HL-60 (cell line): ENCODE measurements at regions not wholly inside any gene's neighbourhood (a gene's known extent, or its start where the extent isn't known, plus 50 kb on each side); places are given as distances from the start of the nearest gene placed in this dataset.

Experiments
- DNase-seq, 2 experiments: peaks; one replicate each; pipeline ENCODE4 v3.0.0-alpha.2; 2010 to 2020; ENCODE audit warnings: low read depth in 1 of 2, low spot score in 1 of 2
- H3K27ac ChIP-seq: fragments of 250-450 bp; sonication (Bioruptor Pico); replicated peaks from 2 replicates; pipeline ENCODE4 v1.5.1; 2020; ENCODE audit warnings: mild to moderate bottlenecking, moderate library complexity
- H3K27me3 ChIP-seq: fragments of 250-450 bp; sonication (Bioruptor Pico); 2 replicates; pipeline ENCODE4 v1.5.1; 2021; ENCODE audit warnings: mild to moderate bottlenecking, moderate library complexity; ENCODE audit not compliant: insufficient read depth, poor library complexity, severe bottlenecking
- H3K4me3 ChIP-seq: replicated peaks from 2 replicates; pipeline ENCODE4 v1.5.1; 2011; ENCODE audit warnings: mild to moderate bottlenecking, control low read depth, low read length; ENCODE audit not compliant: insufficient read depth
- CTCF ChIP-seq: IDR thresholded peaks from one replicate; pipeline ENCODE4 v1.5.1; 2011; ENCODE audit warnings: low read length, control low read depth, inconsistent platforms; ENCODE audit not compliant: insufficient read depth
- GABPA ChIP-seq: IDR thresholded peaks from 2 replicates; pipeline ENCODE4 v1.6.1; 2012; ENCODE audit warnings: low read depth
- POLR2AphosphoS5 ChIP-seq: IDR thresholded peaks from 2 replicates; pipeline ENCODE4 v1.6.1; 2012; ENCODE audit warnings: low read depth
- REST ChIP-seq: IDR thresholded peaks from 2 replicates; pipeline ENCODE4 v1.6.1; 2012; ENCODE audit warnings: low read depth; ENCODE audit not compliant: insufficient replicate concordance
- SPI1 ChIP-seq: IDR thresholded peaks from 2 replicates; pipeline ENCODE4 v1.6.1; 2012; ENCODE audit warnings: low read depth, mild to moderate bottlenecking, borderline replicate concordance

GRCh38 chr13:40059540-40060232 is 404.2 kb downstream of the COG6 start:
- TF ChIP-seq SPI1 (no peak), REST (no peak), CTCF (no peak), POLR2AphosphoS5 (no peak), GABPA (no peak)
- no peak for DNase-seq
- Histone ChIP-seq H3K27ac (no peak overlapping the region), H3K4me3 (no peak overlapping the region), H3K27me3 (no peaks in the 10 kb centered on the region)

- Histone ChIP-seq H3K4me3 (no peak overlapping the region), H3K27me3 (no peaks in the 10 kb centered on the region), H3K27ac (no peak overlapping the region)
- no peak for DNase-seq
- TF ChIP-seq SPI1 (no peak), CTCF (no peak), POLR2AphosphoS5 (no peak), REST (no peak), GABPA (no peak)
Measured at GRCh38 chr13:40060296-40061007, 405.0 kb downstream of the COG6 start.

GRCh38 chr13:40061466-40062450 is 406.3 kb downstream of the COG6 start:
- no peak overlapping the region for H3K4me3 ChIP-seq
- DNase-seq = no peak
- H3K27ac ChIP-seq = no peak overlapping the region
- no peak for TF ChIP-seq CTCF
- no peak for TF ChIP-seq POLR2AphosphoS5
- no peak for TF ChIP-seq GABPA
- TF ChIP-seq REST = no peak
- TF ChIP-seq SPI1 = no peak
- H3K27me3 ChIP-seq = no peaks in the 10 kb centered on the region
